ENCODE measurements at regions not wholly inside any gene's neighbourhood (a gene's known extent, or its start where the extent isn't known, plus 50 kb on each side); places are given as distances from the start of the nearest gene placed in this dataset.

DNA sequence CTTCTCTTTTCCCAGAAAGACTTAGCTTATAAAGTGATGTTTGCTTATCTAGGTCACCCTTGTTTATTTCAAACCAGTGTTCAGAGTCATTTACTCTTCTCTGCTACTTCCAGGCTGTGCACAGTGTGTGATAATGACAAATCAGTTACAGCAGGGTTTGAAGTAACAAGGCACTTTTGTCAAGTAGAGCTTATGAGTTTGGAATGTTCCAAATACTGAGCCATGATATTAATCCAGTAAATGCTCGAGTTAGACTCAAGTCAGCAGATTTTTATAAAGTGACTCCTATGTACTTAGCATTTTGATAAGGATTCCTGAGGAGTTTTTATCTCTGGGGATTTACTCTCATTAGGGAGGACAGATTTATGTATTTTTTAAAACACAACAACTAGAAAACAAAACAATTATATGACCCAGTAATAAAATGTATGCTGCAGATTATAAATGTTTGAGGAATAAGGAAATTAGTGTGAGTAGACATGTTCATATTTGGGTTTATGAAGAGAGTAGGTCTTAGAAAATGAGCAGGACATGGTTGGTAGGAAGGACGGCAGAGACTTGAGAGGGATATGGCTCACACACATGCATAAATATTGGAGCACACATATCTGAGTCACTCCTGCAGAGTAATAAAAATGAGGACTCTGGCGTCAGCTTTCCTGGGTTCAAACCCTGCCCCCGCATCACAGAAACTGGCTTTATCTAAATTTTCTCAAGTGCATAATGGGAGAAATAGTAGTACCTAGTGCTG lies 271.2 kb downstream of the FBXO8 start:
- no peak for TF ChIP-seq CTCF (IDR thresholded peaks at IDR 0.05)
- DNase-seq: no peak
- no peaks in the 10 kb centered on the region for H3K9me3 ChIP-seq

DNA sequence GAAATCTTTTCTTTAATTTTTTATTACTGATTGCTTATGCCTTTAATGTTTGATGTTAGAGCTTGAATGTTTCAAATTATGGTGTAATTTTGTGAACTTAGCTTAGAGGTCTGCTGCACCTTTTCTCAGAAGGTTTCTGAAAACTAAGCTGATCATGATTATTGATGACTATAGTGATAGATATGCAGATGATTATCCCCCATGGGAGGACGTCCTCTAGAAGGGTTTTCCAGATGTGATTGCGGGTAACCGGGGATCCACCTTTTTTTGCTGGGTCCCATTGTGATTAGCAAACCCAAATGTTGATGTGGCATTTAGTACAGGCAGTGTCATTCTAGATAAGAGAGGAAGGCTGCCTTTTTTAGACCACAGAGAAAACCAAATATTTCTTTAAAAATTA lies 272.9 kb downstream of the FBXO8 start:
- TF ChIP-seq CTCF (IDR thresholded peaks at IDR 0.05): no peak
- intact Hi-C loops (cut with DNase I): no loop called here
- ATAC-seq: no peak

More for the DNA sequence above, 271.2 kb downstream of the FBXO8 start:
- H3K36me3 ChIP-seq: no peaks in the 10 kb centered on the region
- H3K27ac ChIP-seq: no peak overlapping the region
- no peak overlapping the region for H3K4me3 ChIP-seq
- intact Hi-C loops (cut with DNase I): no loop called here
- no peak for ATAC-seq
- H3K27me3 ChIP-seq: no peaks in the 10 kb centered on the region
- H3K4me1 ChIP-seq: no peaks in the 10 kb centered on the region

DNA sequence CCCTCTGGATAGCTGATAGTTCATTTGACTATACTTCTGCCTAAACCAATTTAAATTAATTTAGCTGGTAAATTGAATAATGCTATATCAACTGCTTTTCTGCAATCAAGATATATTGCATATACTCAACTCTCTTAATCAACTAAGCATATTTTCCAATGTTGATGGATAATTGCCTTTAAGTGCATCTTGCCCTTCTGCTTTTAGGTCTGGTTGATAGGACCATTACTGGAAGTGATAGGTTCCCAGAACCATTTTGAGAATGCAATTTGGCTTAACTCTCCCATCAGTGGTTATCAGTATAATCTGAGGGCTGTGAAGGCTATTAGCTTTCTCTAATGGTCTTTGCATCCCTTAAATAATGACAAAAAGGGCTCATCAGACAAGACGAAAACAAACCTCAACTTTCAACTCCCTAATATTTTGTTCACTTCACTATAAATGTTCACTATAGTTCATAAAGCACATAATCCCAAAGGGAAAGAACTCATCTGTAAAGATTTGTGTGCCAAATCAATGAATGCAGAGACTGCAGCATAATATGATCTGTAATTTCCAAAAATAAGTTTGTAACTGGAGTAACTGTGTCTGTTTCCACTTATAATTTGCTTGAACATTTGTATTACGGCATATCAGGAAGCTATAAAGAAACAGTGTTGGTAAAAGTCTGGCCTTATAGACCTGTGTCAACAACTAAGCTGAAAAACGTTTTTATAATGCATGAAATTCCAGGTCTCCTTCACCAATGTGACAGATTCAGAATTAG lies 273.6 kb downstream of the FBXO8 start:
- ATAC-seq: no peak
- H3K36me3 ChIP-seq: no peaks in the 10 kb centered on the region
- TF ChIP-seq CTCF (IDR thresholded peaks at IDR 0.05): no peak
- no peaks in the 10 kb centered on the region for H3K27me3 ChIP-seq
- intact Hi-C loops (cut with DNase I): no loop called here
- no peak for DNase-seq
- no peak overlapping the region for H3K4me3 ChIP-seq
- no peak overlapping the region for H3K27ac ChIP-seq
- no peaks in the 10 kb centered on the region for H3K4me1 ChIP-seq
- no peaks in the 10 kb centered on the region for H3K9me3 ChIP-seq

More for the DNA sequence above, 272.9 kb downstream of the FBXO8 start:
- no peak overlapping the region for H3K4me3 ChIP-seq
- no peak for DNase-seq
- no peaks in the 10 kb centered on the region for H3K36me3 ChIP-seq
- no peaks in the 10 kb centered on the region for H3K9me3 ChIP-seq
- H3K27ac ChIP-seq: no peak overlapping the region
- H3K27me3 ChIP-seq: no peaks in the 10 kb centered on the region
- H3K4me1 ChIP-seq: no peaks in the 10 kb centered on the region

DNA sequence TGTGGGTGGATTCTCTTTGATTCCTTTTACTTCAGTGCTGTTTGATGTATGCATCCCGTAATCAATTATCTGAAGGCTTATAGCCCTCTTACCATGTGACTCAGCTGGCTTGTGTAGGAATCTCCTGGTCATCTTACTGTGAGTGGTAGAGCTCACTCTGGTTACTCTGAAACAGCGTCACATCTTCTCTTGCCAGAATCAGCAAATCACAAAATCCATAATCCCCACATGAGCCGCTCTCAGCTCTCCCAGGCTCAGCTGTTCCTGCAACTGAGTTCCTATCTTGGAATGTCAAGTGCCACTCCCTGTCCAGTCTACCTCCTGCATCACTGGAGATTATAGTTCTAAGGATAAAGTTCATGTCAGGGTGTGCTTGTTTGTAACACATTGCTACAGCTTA lies 278.0 kb downstream of the FBXO8 start:
- no peak for ATAC-seq
- no peak overlapping the region for H3K4me3 ChIP-seq
- intact Hi-C loops (cut with DNase I): no loop called here

More for the DNA sequence above, 278.0 kb downstream of the FBXO8 start:
- DNase-seq: no peak
- no peak overlapping the region for H3K27ac ChIP-seq
- H3K27me3 ChIP-seq: no peaks in the 10 kb centered on the region
- H3K9me3 ChIP-seq: no peaks in the 10 kb centered on the region
- H3K4me1 ChIP-seq: no peaks in the 10 kb centered on the region
- no peak for TF ChIP-seq CTCF (IDR thresholded peaks at IDR 0.05)
- H3K36me3 ChIP-seq: no peaks in the 10 kb centered on the region
